T-cell (primary cell): ENCODE measurements at regions not wholly inside any gene's neighbourhood (a gene's known extent, or its start where the extent isn't known, plus 50 kb on each side); places are given as distances from the start of the nearest gene placed in this dataset.

ENCODE experiments used
- ATAC-seq, 4 experiments: fragments of 200-7000 bp in 3 of 4; fragments of 150-1000 bp in 1 of 4; cut with Tn5 transposase; replicated peaks in 1 of 4; 1 replicate in 3 of 4; 2 replicates in 1 of 4; pipeline ENCODE4 v1.10.0; 2021; ENCODE audit warnings: moderate library complexity in 3 of 4, mild to moderate bottlenecking in 2 of 4, moderate number of reproducible peaks in 1 of 4
- CTCF ChIA-PET, 2 donors: fragments of 300-600 bp; sonication (Branson Sonifier 250); formaldehyde crosslinking; loops; one replicate each; lab custom pipeline; 2022; ENCODE audit warnings: antibody characterized with exemption in 2 of 2; lab: Charles Lee
- POLR2A ChIA-PET, 2 donors: fragments of 300-600 bp; sonication (Branson Sonifier 250); formaldehyde crosslinking; loops; one replicate each; lab custom pipeline; 2022; ENCODE audit warnings: antibody characterized with exemption in 2 of 2; lab: Charles Lee
- DNase-seq, 35 experiments: peaks; one replicate each; pipeline versions ENCODE4 v3.0.0 to v3.0.0-alpha.2; 2013 to 2023
- H3K27ac ChIP-seq: one replicate; pipeline ENCODE4 v1.5.1; 2013; ENCODE audit warnings: low read length
- H3K27me3 ChIP-seq, 2 experiments: replicated peaks in 1 of 2; 1 replicate in 1 of 2; 2 replicates in 1 of 2; pipeline versions ENCODE4 v1.6.1 to v1.7.0; 2013; ENCODE audit warnings: low read length in 1 of 2, mixed read lengths in 1 of 2; ENCODE audit not compliant: control insufficient read depth in 2 of 2, insufficient read depth in 2 of 2; ENCODE audit errors: extremely low read depth in 1 of 2
- H3K36me3 ChIP-seq, 2 donors: 1 replicate in 1 of 2; 2 replicates in 1 of 2; pipeline versions ENCODE4 v1.6.1 to v1.7.0; 2013; ENCODE audit warnings: low read length in 1 of 2; ENCODE audit not compliant: control insufficient read depth in 2 of 2, insufficient read depth in 1 of 2; ENCODE audit errors: extremely low read depth in 1 of 2
- H3K4me1 ChIP-seq, 2 experiments: 1 replicate in 1 of 2; 2 replicates in 1 of 2; pipeline versions ENCODE4 v1.6.1 to v1.7.0; 2013; ENCODE audit warnings: low read length in 2 of 2, mixed read lengths in 1 of 2; ENCODE audit not compliant: insufficient read depth in 2 of 2, control insufficient read depth in 1 of 2; ENCODE audit errors: extremely low read depth in 1 of 2
- H3K4me3 ChIP-seq, 2 donors: 1 replicate in 1 of 2; 2 replicates in 1 of 2; pipeline versions ENCODE4 v1.5.1 to v1.7.0; 2013; ENCODE audit warnings: mild to moderate bottlenecking in 2 of 2, low read length in 1 of 2, moderate library complexity in 1 of 2; ENCODE audit not compliant: control insufficient read depth in 1 of 2; ENCODE audit errors: extremely low read depth in 1 of 2
- H3K9me3 ChIP-seq: 2 replicates; pipeline ENCODE4 v1.7.0; 2013
- H3K27ac Mint-ChIP-seq, 2 donors: one replicate each; pipeline ENCODE4 v1.8.0; 2020 to 2021; ENCODE audit warnings: mild to moderate bottlenecking in 2 of 2, mixed read lengths in 2 of 2
- H3K27me3 Mint-ChIP-seq, 2 donors: one replicate each; pipeline ENCODE4 v1.8.0; 2021 to 2022; ENCODE audit warnings: mixed read lengths in 2 of 2
- H3K36me3 Mint-ChIP-seq: one replicate; pipeline ENCODE4 v1.8.0; 2021; ENCODE audit warnings: mixed read lengths
- H3K4me1 Mint-ChIP-seq, 3 donors: one replicate each; pipeline ENCODE4 v1.8.0; 2020 to 2022; ENCODE audit warnings: mixed read lengths in 3 of 3, mild to moderate bottlenecking in 1 of 3
- H3K4me3 Mint-ChIP-seq, 3 donors: one replicate each; pipeline ENCODE4 v1.8.0; 2020 to 2022; ENCODE audit warnings: mild to moderate bottlenecking in 3 of 3, mixed read lengths in 3 of 3, moderate library complexity in 3 of 3
- H3K9me3 Mint-ChIP-seq, 3 donors: one replicate each; pipeline ENCODE4 v1.8.0; 2020 to 2022; ENCODE audit warnings: mixed read lengths in 3 of 3
- WGBS: methylation state at CpG from one replicate; pipeline ENCODE4 v1.1.5; 2013; ENCODE audit warnings: missing lambda C conversion rate; ENCODE audit not compliant: insufficient coverage; 5-methylcytosine and 5-hydroxymethylcytosine counted together

GRCh38 chr20:56805313-56805712, 176.2 kb downstream of the TFAP2C start:
- Mint-ChIP-seq H3K4me1 (no peaks in the 10 kb centered on the region), H3K9me3 (no peaks in the 10 kb centered on the region), H3K27ac (no peak overlapping the region), H3K27me3 (peaks cover 23 to 26% of the 10 kb centered on the region in 2 donors), H3K36me3 (no peaks in the 10 kb centered on the region), H3K4me3 (no peak overlapping the region)
- H3K36me3 ChIP-seq: no peaks in the 10 kb centered on the region
- H3K4me3 ChIP-seq: no peak overlapping the region
- no peak for ATAC-seq
- no peak overlapping the region for H3K27ac ChIP-seq
- H3K4me1 ChIP-seq: no peaks in the 10 kb centered on the region
- DNase-seq: no peak
- ChIA-PET CTCF (no interaction called here), POLR2A (no interaction called here)
- H3K27me3 ChIP-seq: peaks cover 0 to 45% of the 10 kb centered on the region in 2 experiments
- WGBS: 66% methylated on average over 3 of the region's 4 CpGs
- H3K9me3 ChIP-seq: no peaks in the 10 kb centered on the region

GRCh38 chr20:56805966-56806365, 176.9 kb downstream of the TFAP2C start:
- DNase-seq (no peak), ATAC-seq (no peak)
- H3K27ac ChIP-seq: no peak overlapping the region
- H3K27me3 ChIP-seq: peaks cover 0 to 45% of the 10 kb centered on the region in 2 experiments
- Mint-ChIP-seq H3K27me3 (peaks cover 25 to 26% of the 10 kb centered on the region in 2 donors), H3K4me1 (no peaks in the 10 kb centered on the region), H3K27ac (no peak overlapping the region), H3K36me3 (no peaks in the 10 kb centered on the region), H3K9me3 (no peaks in the 10 kb centered on the region), H3K4me3 (no peak overlapping the region)
- ChIA-PET POLR2A (no interaction called here), CTCF (interaction anchor here in 1 of 2 donors (0.6 kb wide), 1 partner anchor 11 kb away, joined by 3 read pairs; no protein-coding TSS in a partner anchor)
- H3K9me3 ChIP-seq: no peaks in the 10 kb centered on the region
- H3K36me3 ChIP-seq: no peaks in the 10 kb centered on the region
- H3K4me1 ChIP-seq: no peaks in the 10 kb centered on the region
- no peak overlapping the region for H3K4me3 ChIP-seq
- 84% methylated on average over 4 of the region's 9 CpGs for WGBS

GRCh38 chr20:56806952-56807517, 177.9 kb downstream of the TFAP2C start:
- Mint-ChIP-seq H3K36me3 (no peaks in the 10 kb centered on the region), H3K9me3 (peaks cover 0 to 5% (median 0%) of the 10 kb centered on the region in 3 donors), H3K4me1 (no peaks in the 10 kb centered on the region), H3K27me3 (peaks cover 25 to 34% of the 10 kb centered on the region in 2 donors), H3K4me3 (no peak overlapping the region), H3K27ac (no peak overlapping the region)
- ATAC-seq (no peak), DNase-seq (no peak)
- Histone ChIP-seq H3K27ac (no peak overlapping the region), H3K36me3 (no peaks in the 10 kb centered on the region), H3K4me1 (no peaks in the 10 kb centered on the region), H3K27me3 (peaks cover 0 to 45% of the 10 kb centered on the region in 2 experiments), H3K4me3 (no peak overlapping the region), H3K9me3 (no peaks in the 10 kb centered on the region)
- ChIA-PET CTCF (interaction anchor here in 1 of 2 donors (0.7 kb wide), 1 partner anchor 47 kb away, joined by 3 read pairs; no protein-coding TSS in a partner anchor), POLR2A (no interaction called here)
- 44% methylated on average over 16 of the region's 18 CpGs for WGBS

GRCh38 chr20:56808117-56808725, 179.1 kb downstream of the TFAP2C start:
- ATAC-seq: no peak
- Mint-ChIP-seq H3K4me3 (no peak overlapping the region), H3K27ac (no peak overlapping the region), H3K36me3 (no peaks in the 10 kb centered on the region), H3K9me3 (peaks cover 0 to 9% (median 0%) of the 10 kb centered on the region in 3 donors), H3K27me3 (peaks cover 25 to 31% of the 10 kb centered on the region in 2 donors), H3K4me1 (no peaks in the 10 kb centered on the region)
- Histone ChIP-seq H3K4me1 (no peaks in the 10 kb centered on the region), H3K9me3 (no peaks in the 10 kb centered on the region), H3K4me3 (no peak overlapping the region), H3K27me3 (peaks cover 0 to 45% of the 10 kb centered on the region in 2 experiments), H3K36me3 (no peaks in the 10 kb centered on the region), H3K27ac (no peak overlapping the region)
- ChIA-PET CTCF (no interaction called here), POLR2A (no interaction called here)
- 13% methylated on average over 3 of the region's 10 CpGs for WGBS
- DNase-seq: no peak

- no peak overlapping the region for H3K4me3 ChIP-seq
- POLR2A ChIA-PET: no interaction called here
- Mint-ChIP-seq H3K36me3 (no peaks in the 10 kb centered on the region), H3K4me1 (no peaks in the 10 kb centered on the region), H3K27ac (no peak overlapping the region), H3K27me3 (peaks cover 25 to 31% of the 10 kb centered on the region in 2 donors), H3K4me3 (no peak overlapping the region), H3K9me3 (peaks cover 0 to 9% (median 0%) of the 10 kb centered on the region in 3 donors)
- H3K36me3 ChIP-seq: no peaks in the 10 kb centered on the region
- H3K27ac ChIP-seq: no peak overlapping the region
- H3K9me3 ChIP-seq: no peaks in the 10 kb centered on the region
- 21% methylated on average over 5 of the region's 8 CpGs for WGBS
- CTCF ChIA-PET: no interaction called here
- H3K4me1 ChIP-seq: no peaks in the 10 kb centered on the region
- DNase-seq (no peak), ATAC-seq (no peak)
- peaks cover 0 to 45% of the 10 kb centered on the region in 2 experiments for H3K27me3 ChIP-seq
Observed at GRCh38 chr20:56808732-56809131, 179.6 kb downstream of the TFAP2C start.

GRCh38 chr20:56809668-56810067, 180.6 kb downstream of the TFAP2C start:
- ATAC-seq (no peak), DNase-seq (no peak)
- no peak overlapping the region for H3K27ac ChIP-seq
- no peaks in the 10 kb centered on the region for H3K36me3 ChIP-seq
- ChIA-PET CTCF (no interaction called here), POLR2A (no interaction called here)
- WGBS: 70% methylated on average over 6 of the region's 12 CpGs
- H3K4me3 ChIP-seq: no peak overlapping the region
- peaks cover 0 to 45% of the 10 kb centered on the region in 2 experiments for H3K27me3 ChIP-seq
- Mint-ChIP-seq H3K4me3 (no peak overlapping the region), H3K9me3 (peaks cover 0 to 9% (median 0%) of the 10 kb centered on the region in 3 donors), H3K4me1 (no peaks in the 10 kb centered on the region), H3K36me3 (no peaks in the 10 kb centered on the region), H3K27me3 (peaks cover 25 to 31% of the 10 kb centered on the region in 2 donors), H3K27ac (no peak overlapping the region)
- no peaks in the 10 kb centered on the region for H3K4me1 ChIP-seq
- H3K9me3 ChIP-seq: no peaks in the 10 kb centered on the region
